Stomach (tissue), 8 donors: ENCODE measurements at regions not wholly inside any gene's neighbourhood (a gene's known extent, or its start where the extent isn't known, plus 50 kb on each side); places are given as distances from the start of the nearest gene placed in this dataset.

ENCODE experiments used
- DNase-seq, 2 donors: peaks; one replicate each; pipeline versions ENCODE4 v3.0.0 to v3.0.0-alpha.2; 2013 to 2019
- H3K27ac ChIP-seq, 5 donors: fragments of 200-600 bp in 4 of 5; sonication (generic) in 4 of 5; one replicate each; pipeline ENCODE4 v1.5.1; 2013 to 2019; ENCODE audit warnings: mild to moderate bottlenecking in 1 of 5, moderate library complexity in 1 of 5
- H3K27me3 ChIP-seq, 3 donors: fragments of 200-600 bp; sonication (generic); one replicate each; pipeline ENCODE4 v1.5.1; 2017 to 2019; ENCODE audit warnings: mixed run types in 1 of 3
- H3K36me3 ChIP-seq, 4 donors: fragments of 200-600 bp; sonication (generic); 1 replicate in 3 of 4; 2 replicates in 1 of 4; pipeline ENCODE4 v1.5.1; 2016 to 2019
- H3K4me1 ChIP-seq, 4 donors: fragments of 200-600 bp; sonication (generic); one replicate each; pipeline ENCODE4 v1.5.1; 2016 to 2019
- H3K4me3 ChIP-seq, 4 donors: fragments of 200-600 bp; sonication (generic) in 3 of 4; one replicate each; pipeline ENCODE4 v1.5.1; 2016 to 2019; ENCODE audit warnings: mild to moderate bottlenecking in 1 of 4
- H3K9me3 ChIP-seq, 4 donors: fragments of 200-600 bp; sonication (generic); one replicate each; pipeline ENCODE4 v1.5.1; 2016 to 2019
- CTCF ChIP-seq, 7 experiments: fragments of 450-650 bp in 4 of 7; fragments of 200-600 bp in 3 of 7; sonication (generic) in 3 of 7; IDR thresholded peaks; one replicate each; pipeline ENCODE4 v1.5.1; 2016 to 2019; ENCODE audit warnings: antibody characterized with exemption in 7 of 7, control low read depth in 2 of 7, mild to moderate bottlenecking in 1 of 7
- EP300 ChIP-seq: sonication (generic); formaldehyde crosslinking; IDR thresholded peaks from one replicate; pipeline ENCODE4 v1.6.1; 2017; ENCODE audit warnings: antibody characterized with exemption
- POLR2A ChIP-seq, 4 donors: fragments of 450-650 bp; IDR thresholded peaks; one replicate each; pipeline ENCODE4 v1.6.1; 2016; ENCODE audit warnings: antibody characterized with exemption in 4 of 4, control low read depth in 2 of 4, mild to moderate bottlenecking in 1 of 4, moderate library complexity in 1 of 4
- POLR2AphosphoS5 ChIP-seq, 3 donors: sonication (generic); formaldehyde crosslinking; IDR thresholded peaks; one replicate each; pipeline ENCODE4 v1.6.1; 2016; ENCODE audit warnings: antibody characterized with exemption in 3 of 3
- WGBS, 5 donors: extraction: QIAGEN DNeasy Blood & Tissue Kit in 3 of 5; methylation state at CpG; one replicate each; pipeline versions ENCODE4 v1.1.5 to v1.1.7; 2013 to 2018; 5-methylcytosine and 5-hydroxymethylcytosine counted together
- intact Hi-C: fragments of 100-400 bp; cut with DNase I; formaldehyde crosslinking; loops from one replicate; pipeline ENCODE4 v1.15.1; 2023; ENCODE audit warnings: low total_unique reads
- donor health status: healthy with polysubstance abuse.
- donor health status: Bipolar disorder and iron deficiency.
- donor health status: healthy.

- peak in 1 of 2 donors; percentile 46 for DNase-seq
- Histone ChIP-seq H3K36me3 (no peaks in the 10 kb centered on the region), H3K4me3 (no peak overlapping the region), H3K4me1 (no peaks in the 10 kb centered on the region), H3K27me3 (no peaks in the 10 kb centered on the region), H3K9me3 (no peaks in the 10 kb centered on the region), H3K27ac (no peak overlapping the region)
- 47 to 59% (median 53%) methylated on average over 7 of the region's 7 CpGs for WGBS, 5 donors
- intact Hi-C loops = no loop called here
- TF ChIP-seq CTCF (IDR thresholded peaks at IDR 0.05) (no peak), POLR2A (IDR thresholded peaks at IDR 0.05) (no peak), EP300 (no peak), POLR2AphosphoS5 (IDR thresholded peaks at IDR 0.05) (no peak)
These were observed 605.5 kb downstream of the RBFOX1 start for GRCh38 chr16:7938175-7938574.

GRCh38 chr16:7921345-7921744, 588.7 kb downstream of the RBFOX1 start:
- Histone ChIP-seq H3K36me3 (no peaks in the 10 kb centered on the region), H3K27me3 (no peaks in the 10 kb centered on the region), H3K4me1 (no peaks in the 10 kb centered on the region), H3K4me3 (no peak overlapping the region), H3K9me3 (no peaks in the 10 kb centered on the region), H3K27ac (no peak overlapping the region)
- intact Hi-C loops = no loop called here
- 24 to 44% (median 34%) methylated on average over 4 of the region's 4 CpGs for WGBS, 5 donors
- TF ChIP-seq POLR2AphosphoS5 (IDR thresholded peaks at IDR 0.05) = no peak
- no peak for TF ChIP-seq POLR2A (IDR thresholded peaks at IDR 0.05)
- TF ChIP-seq CTCF (IDR thresholded peaks at IDR 0.05) = no peak
- no peak for TF ChIP-seq EP300
- peak in 1 of 2 donors; percentile 11 for DNase-seq

- Histone ChIP-seq H3K9me3 (no peaks in the 10 kb centered on the region), H3K4me3 (no peak overlapping the region), H3K36me3 (no peaks in the 10 kb centered on the region), H3K4me1 (no peaks in the 10 kb centered on the region), H3K27me3 (no peaks in the 10 kb centered on the region), H3K27ac (no peak overlapping the region)
- no peak for DNase-seq
- 91 to 97% (median 93%) methylated on average over 2 of the region's 2 CpGs for WGBS, 5 donors
- TF ChIP-seq POLR2A (IDR thresholded peaks at IDR 0.05) (no peak), EP300 (no peak), CTCF (IDR thresholded peaks at IDR 0.05) (no peak), POLR2AphosphoS5 (IDR thresholded peaks at IDR 0.05) (no peak)
- intact Hi-C loops = no loop called here
These were observed 587.1 kb downstream of the RBFOX1 start for GRCh38 chr16:7919782-7920181.

- Histone ChIP-seq H3K27ac (no peak overlapping the region), H3K9me3 (no peaks in the 10 kb centered on the region), H3K4me1 (no peaks in the 10 kb centered on the region), H3K36me3 (no peaks in the 10 kb centered on the region), H3K4me3 (no peak overlapping the region), H3K27me3 (no peaks in the 10 kb centered on the region)
- TF ChIP-seq POLR2A (IDR thresholded peaks at IDR 0.05) (no peak), EP300 (no peak), CTCF (IDR thresholded peaks at IDR 0.05) (no peak)
- no peak for DNase-seq
- intact Hi-C loops = no loop called here
These were observed 582.1 kb downstream of the RBFOX1 start for GRCh38 chr16:7914748-7915147.

- Histone ChIP-seq H3K27me3 (no peaks in the 10 kb centered on the region), H3K4me3 (no peak overlapping the region), H3K36me3 (no peaks in the 10 kb centered on the region), H3K9me3 (peaks cover 0 to 6% (median 0%) of the 10 kb centered on the region in 4 donors), H3K4me1 (no peaks in the 10 kb centered on the region), H3K27ac (no peak overlapping the region)
- no peak for DNase-seq
- intact Hi-C loops = no loop called here
- WGBS, 5 donors = 87 to 90% (median 88%) methylated on average over 3 of the region's 3 CpGs
- no peak for TF ChIP-seq POLR2A (IDR thresholded peaks at IDR 0.05)
These were observed 579.5 kb downstream of the RBFOX1 start for GRCh38 chr16:7912132-7912531.
